ENCODE measurements at regions not wholly inside any gene's neighbourhood (a gene's known extent, or its start where the extent isn't known, plus 50 kb on each side); places are given as distances from the start of the nearest gene placed in this dataset.

DNA sequence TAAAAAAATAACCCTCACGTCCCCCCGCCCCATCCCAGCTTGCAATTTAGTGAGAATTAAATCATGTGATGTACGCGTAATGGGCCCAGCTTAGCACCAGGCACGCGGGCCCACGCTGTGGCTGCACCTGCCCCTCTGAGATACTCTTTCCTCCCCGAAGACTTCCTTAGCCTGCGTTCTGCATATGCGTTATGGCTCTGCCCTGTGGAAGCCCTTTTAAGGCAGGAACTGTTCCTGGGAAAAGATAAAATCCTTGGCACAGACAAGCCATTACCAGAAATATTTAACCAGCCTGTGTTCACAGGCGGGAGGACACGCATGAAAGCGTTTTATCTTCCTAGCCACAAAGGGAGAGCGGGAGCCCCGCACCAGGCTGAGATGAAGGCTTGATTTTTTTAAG, 311.0 kb downstream of the LRFN2 start:
- H3K4me3 ChIP-seq (ENCODE audit: low read depth, low read length) = no peak overlapping the region
- TF ChIP-seq, protein P1, sequence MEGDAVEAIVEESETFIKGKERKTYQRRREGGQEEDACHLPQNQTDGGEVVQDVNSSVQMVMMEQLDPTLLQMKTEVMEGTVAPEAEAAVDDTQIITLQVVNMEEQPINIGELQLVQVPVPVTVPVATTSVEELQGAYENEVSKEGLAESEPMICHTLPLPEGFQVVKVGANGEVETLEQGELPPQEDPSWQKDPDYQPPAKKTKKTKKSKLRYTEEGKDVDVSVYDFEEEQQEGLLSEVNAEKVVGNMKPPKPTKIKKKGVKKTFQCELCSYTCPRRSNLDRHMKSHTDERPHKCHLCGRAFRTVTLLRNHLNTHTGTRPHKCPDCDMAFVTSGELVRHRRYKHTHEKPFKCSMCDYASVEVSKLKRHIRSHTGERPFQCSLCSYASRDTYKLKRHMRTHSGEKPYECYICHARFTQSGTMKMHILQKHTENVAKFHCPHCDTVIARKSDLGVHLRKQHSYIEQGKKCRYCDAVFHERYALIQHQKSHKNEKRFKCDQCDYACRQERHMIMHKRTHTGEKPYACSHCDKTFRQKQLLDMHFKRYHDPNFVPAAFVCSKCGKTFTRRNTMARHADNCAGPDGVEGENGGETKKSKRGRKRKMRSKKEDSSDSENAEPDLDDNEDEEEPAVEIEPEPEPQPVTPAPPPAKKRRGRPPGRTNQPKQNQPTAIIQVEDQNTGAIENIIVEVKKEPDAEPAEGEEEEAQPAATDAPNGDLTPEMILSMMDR (IDR thresholded peaks at IDR 0.05; ENCODE audit: borderline replicate concordance, insufficient read depth, low read depth, low read length) = no peak

DNA sequence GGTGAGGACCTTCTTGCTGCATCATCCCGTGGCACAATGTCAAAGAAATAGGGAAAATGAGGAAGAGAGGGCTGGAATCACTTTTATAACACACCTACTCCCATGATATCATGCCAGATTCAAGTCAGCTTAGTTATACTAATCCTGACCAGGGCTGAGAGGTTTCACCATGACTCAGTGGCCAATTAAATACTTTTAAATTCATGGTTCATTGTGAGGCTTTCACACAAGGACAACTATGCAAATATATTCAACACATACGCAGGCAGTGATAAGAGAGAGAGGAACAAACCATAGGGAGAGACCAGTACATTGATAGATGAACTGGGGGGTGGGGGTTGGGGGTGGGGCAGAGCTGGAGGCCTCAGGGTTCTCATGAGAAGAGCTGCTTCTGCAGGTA, 313.1 kb downstream of the LRFN2 start:
- no peak overlapping the region for H3K4me3 ChIP-seq (ENCODE audit: low read depth, low read length)

DNA sequence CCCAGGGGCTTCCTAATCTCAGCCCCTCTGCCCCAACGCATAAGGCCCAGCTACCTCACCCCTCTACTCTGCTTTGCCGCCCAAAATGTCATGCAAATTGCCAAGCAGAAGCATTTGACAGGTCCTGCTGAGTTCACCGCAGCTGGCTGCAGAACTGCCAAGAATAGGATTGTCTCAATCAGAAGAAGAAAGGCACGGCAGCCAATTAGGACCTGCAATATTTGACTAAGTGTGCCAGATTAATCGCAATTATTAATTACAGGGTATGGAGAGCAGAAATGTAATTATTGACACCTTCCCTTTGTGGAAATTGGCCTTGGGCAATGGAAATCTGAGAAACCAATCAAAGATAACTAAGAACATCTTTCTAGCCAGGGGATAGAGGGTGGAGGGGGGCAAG, 318.6 kb downstream of the LRFN2 start:
- H3K4me3 ChIP-seq (ENCODE audit: low read depth, low read length) = no peak overlapping the region

More for the DNA sequence above, 313.1 kb downstream of the LRFN2 start:
- TF ChIP-seq, protein P1 (IDR thresholded peaks at IDR 0.05; ENCODE audit: borderline replicate concordance, insufficient read depth, low read depth, low read length) = no peak

DNA sequence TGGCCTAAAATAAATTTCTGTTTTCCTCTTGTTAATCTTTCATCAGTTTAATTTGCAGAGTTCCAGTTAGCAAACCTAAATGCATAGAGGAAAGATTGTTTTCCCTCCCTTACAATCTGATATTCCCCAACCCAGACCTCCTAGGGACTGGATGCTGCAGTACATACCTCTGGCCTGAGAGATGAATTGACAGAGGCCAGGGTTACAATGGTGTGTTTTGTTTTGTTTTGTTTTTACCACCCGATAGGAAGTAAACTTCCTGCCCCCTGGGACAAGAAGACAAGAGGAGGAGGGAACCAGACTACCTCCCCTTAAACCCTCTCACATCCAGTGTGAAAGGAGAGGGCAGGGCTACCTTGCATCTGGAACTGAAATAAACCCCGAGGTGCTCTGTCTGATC, 319.0 kb downstream of the LRFN2 start:
- no peak overlapping the region for H3K4me3 ChIP-seq (ENCODE audit: low read depth, low read length)
- TF ChIP-seq, protein P1 (IDR thresholded peaks at IDR 0.05; ENCODE audit: borderline replicate concordance, insufficient read depth, low read depth, low read length) = no peak

More for the DNA sequence above, 318.6 kb downstream of the LRFN2 start:
- TF ChIP-seq, protein P1 (IDR thresholded peaks at IDR 0.05; ENCODE audit: borderline replicate concordance, insufficient read depth, low read depth, low read length) = no peak

DNA sequence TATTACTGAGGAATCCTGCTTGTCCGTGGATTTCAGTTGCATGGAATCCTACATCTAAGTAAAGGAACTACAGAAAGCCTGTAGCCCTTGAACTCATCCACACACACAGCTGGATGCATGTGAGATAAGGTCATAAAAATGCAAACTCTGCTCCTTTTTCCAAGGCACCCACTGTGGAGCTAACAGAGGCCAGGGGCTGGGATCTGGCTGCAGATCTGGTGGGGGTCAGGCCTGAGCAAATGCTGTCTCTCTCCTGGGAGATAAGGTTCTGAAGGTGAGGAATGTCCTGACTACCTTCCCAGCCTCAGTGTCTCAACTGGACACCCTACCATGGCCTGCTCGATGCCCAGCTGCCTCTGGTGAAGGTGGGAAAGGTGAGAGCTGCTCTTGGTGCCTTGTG, 321.5 kb downstream of the LRFN2 start:
- TF ChIP-seq, protein P1 (IDR thresholded peaks at IDR 0.05; ENCODE audit: borderline replicate concordance, insufficient read depth, low read depth, low read length) = no peak
- H3K4me3 ChIP-seq (ENCODE audit: low read depth, low read length) = no peak overlapping the region

DNA sequence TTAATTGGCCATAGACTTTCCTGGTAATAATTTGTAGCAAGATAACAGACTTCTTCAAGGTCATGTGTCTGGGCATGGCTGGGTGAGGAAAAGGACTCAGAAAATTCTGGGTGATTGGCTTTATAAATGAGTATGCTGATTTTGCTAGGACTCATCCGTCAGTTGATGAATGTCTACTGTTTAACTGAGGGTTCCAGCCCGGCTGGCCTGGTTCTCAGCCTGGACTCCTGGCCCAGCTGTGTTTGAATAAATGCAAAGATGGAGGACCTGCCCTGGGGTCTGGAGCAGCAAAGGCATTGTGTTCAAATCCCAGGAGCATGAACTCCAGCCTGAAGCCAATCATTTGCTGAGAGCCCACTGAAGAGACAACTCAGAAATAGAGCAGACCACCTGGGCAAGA, 323.2 kb downstream of the LRFN2 start:
- TF ChIP-seq, protein P1 (IDR thresholded peaks at IDR 0.05; ENCODE audit: borderline replicate concordance, insufficient read depth, low read depth, low read length) = no peak

DNA sequence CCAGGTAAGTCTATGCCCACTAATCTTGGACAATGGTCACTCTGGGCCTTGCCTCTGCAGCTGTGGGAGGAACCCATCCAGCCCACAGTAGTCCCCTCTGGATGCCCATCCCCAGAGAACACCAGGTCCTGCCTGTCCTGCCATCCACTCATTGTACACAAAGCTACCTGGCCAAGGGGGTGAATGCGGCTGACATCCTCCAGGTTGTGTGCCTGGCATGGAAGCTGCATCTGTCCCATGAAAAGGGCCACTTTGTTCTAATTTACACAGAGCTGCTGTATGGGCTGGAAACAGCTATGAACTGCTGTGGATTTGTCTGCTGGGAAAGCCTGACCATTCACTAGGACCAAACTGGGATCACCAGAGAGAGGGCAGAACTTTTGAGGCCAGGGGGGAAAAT, 324.8 kb downstream of the LRFN2 start:
- TF ChIP-seq, protein P1 (IDR thresholded peaks at IDR 0.05; ENCODE audit: borderline replicate concordance, insufficient read depth, low read depth, low read length) = no peak
- H3K4me3 ChIP-seq (ENCODE audit: low read depth, low read length) = no peak overlapping the region

More for the DNA sequence above, 323.2 kb downstream of the LRFN2 start:
- H3K4me3 ChIP-seq (ENCODE audit: low read depth, low read length) = no peak overlapping the region
